GM21526 (cell line): ENCODE measurements at regions not wholly inside any gene's neighbourhood (a gene's known extent, or its start where the extent isn't known, plus 50 kb on each side); places are given as distances from the start of the nearest gene placed in this dataset.

ENCODE experiments used
- ATAC-seq: cut with Tn5 transposase; IDR thresholded peaks from one replicate; pipeline ENCODE4 v1.9.1; 2021; ENCODE audit warnings: moderate library complexity; ENCODE audit not compliant: unreplicated experiment, low FRiP score

GRCh38 chr18:72470391-72470790, 73.8 kb downstream of the CBLN2 start:
- ATAC-seq = no peak

- ATAC-seq = no peak
Measured at GRCh38 chr18:72468021-72468710, 76.0 kb downstream of the CBLN2 start.

- ATAC-seq = no peak
Measured at GRCh38 chr18:72460210-72460680, 83.9 kb downstream of the CBLN2 start.

- no peak for ATAC-seq
Measured at GRCh38 chr18:72458271-72458670, 85.9 kb downstream of the CBLN2 start.

GRCh38 chr18:72456802-72457201, 87.3 kb downstream of the CBLN2 start:
- ATAC-seq = no peak

- no peak for ATAC-seq
Measured at GRCh38 chr18:72452328-72452727, 91.8 kb downstream of the CBLN2 start.

GRCh38 chr18:72444798-72445155, 99.4 kb downstream of the CBLN2 start:
- ATAC-seq = no peak

GRCh38 chr18:72444111-72444797, 99.9 kb downstream of the CBLN2 start:
- no peak for ATAC-seq

GRCh38 chr18:72436401-72436800, 107.7 kb downstream of the CBLN2 start:
- no peak for ATAC-seq

GRCh38 chr18:72433756-72434155, 110.4 kb downstream of the CBLN2 start:
- no peak for ATAC-seq

- ATAC-seq = no peak
Measured at GRCh38 chr18:72427721-72428120, 116.4 kb downstream of the CBLN2 start.

- no peak for ATAC-seq
Measured at GRCh38 chr18:72419914-72420313, 124.2 kb downstream of the CBLN2 start.

- ATAC-seq = no peak
Measured at GRCh38 chr18:72412927-72413326, 131.2 kb downstream of the CBLN2 start.

- no peak for ATAC-seq
Measured at GRCh38 chr18:72411261-72411660, 132.9 kb downstream of the CBLN2 start.

GRCh38 chr18:72410399-72410798, 133.7 kb downstream of the CBLN2 start:
- ATAC-seq = no peak

GRCh38 chr18:72409903-72410302, 134.2 kb downstream of the CBLN2 start:
- ATAC-seq = no peak

GRCh38 chr18:72407048-72407447, 137.1 kb downstream of the CBLN2 start:
- no peak for ATAC-seq

- no peak for ATAC-seq
Measured at GRCh38 chr18:72391951-72392350, 152.2 kb downstream of the CBLN2 start.

- ATAC-seq = no peak
Measured at GRCh38 chr18:72391427-72391826, 152.7 kb downstream of the CBLN2 start.

GRCh38 chr18:72378016-72378415, 166.1 kb downstream of the CBLN2 start:
- ATAC-seq = no peak

GRCh38 chr18:72376256-72376655, 167.9 kb downstream of the CBLN2 start:
- no peak for ATAC-seq

- ATAC-seq = no peak
Measured at GRCh38 chr18:72375618-72376017, 168.5 kb downstream of the CBLN2 start.
